K562 (cell line): ENCODE measurements at regions not wholly inside any gene's neighbourhood (a gene's known extent, or its start where the extent isn't known, plus 50 kb on each side); places are given as distances from the start of the nearest gene placed in this dataset.

Source experiments
- ATAC-seq: fragments of 200-7000 bp; cut with Tn5 transposase; 3 replicates; pipeline ENCODE4 v1.9.1; 2020; ENCODE audit warnings: moderate library complexity
- BruUV-seq: library from RNA; stranded (reverse); fragments of 400-500 nt; replicated peaks from 2 replicates; lab custom pipeline; 2021; lab: Mats Ljungman, UMichigan
- CTCF ChIA-PET: fragments of 300-600 bp; formaldehyde crosslinking; extraction: SDS; loops from one replicate; lab custom pipeline; 2021; ENCODE audit warnings: low intra/inter-chr PET ratio; lab: Yijun Ruan, JAX
- POLR2A ChIA-PET: fragments of 300-600, 350-650 bp; sonication (Branson Sonifier 250); formaldehyde crosslinking; extraction: SDS; loops from one replicate; lab custom pipeline; 2021; ENCODE audit warnings: antibody characterized with exemption, inconsistent platforms; lab: Yijun Ruan, JAX
- DNase-seq, 4 experiments: peaks; one replicate each; pipeline versions ENCODE4 v3.0.0 to v3.0.0-alpha.2; 2011 to 2018; ENCODE audit warnings: low spot score in 3 of 4, mixed read lengths in 3 of 4; ENCODE audit errors: extremely low read depth in 1 of 4
- FAIRE-seq: peaks from 2 replicates; lab custom pipeline; 2011; peaks lifted over from hg19 to GRCh38; lab: Jason Lieb, UNC
- H2AFZ ChIP-seq: 2 replicates; pipeline ENCODE4 v1.6.0; 2011; ENCODE audit warnings: low read depth, low read length, control low read depth, inconsistent platforms
- H3K27ac ChIP-seq: fragments of 200-600 bp; 3 replicates; pipeline ENCODE4 v1.8.0; 2011; ENCODE audit warnings: low read depth, mild to moderate bottlenecking, control low read depth, inconsistent platforms, low read length, moderate library complexity, mixed read lengths; ENCODE audit errors: extremely low read depth
- H3K27me3 ChIP-seq, 2 experiments: fragments of 300-600 bp in 1 of 2; 2 replicates in 1 of 2; 3 replicates in 1 of 2; pipeline versions ENCODE4 v1.6.0 to v1.8.0; 2011; ENCODE audit warnings: inconsistent platforms in 2 of 2, low read length in 2 of 2, mild to moderate bottlenecking in 1 of 2, mixed read lengths in 1 of 2, moderate library complexity in 1 of 2; ENCODE audit not compliant: control insufficient read depth in 2 of 2, insufficient read depth in 2 of 2
- H3K36me3 ChIP-seq: fragments of 300-600 bp; 3 replicates; pipeline ENCODE4 v1.8.0; 2011; ENCODE audit warnings: mild to moderate bottlenecking, low read length, inconsistent platforms; ENCODE audit not compliant: control insufficient read depth, insufficient read depth
- H3K4me1 ChIP-seq, 2 experiments: fragments of 200-600 bp in 1 of 2; replicated peaks in 1 of 2; 2 replicates in 1 of 2; 3 replicates in 1 of 2; pipeline versions ENCODE4 v1.5.1 to v1.8.0; 2011; ENCODE audit warnings: inconsistent platforms in 2 of 2, low read length in 2 of 2, mild to moderate bottlenecking in 1 of 2, mixed read lengths in 1 of 2, moderate library complexity in 1 of 2; ENCODE audit not compliant: control insufficient read depth in 2 of 2, insufficient read depth in 2 of 2
- H3K4me2 ChIP-seq: 2 replicates; pipeline ENCODE4 v1.6.1; 2011; ENCODE audit warnings: low read length, control low read depth, inconsistent platforms, mixed read lengths; ENCODE audit not compliant: insufficient read depth
- H3K4me3 ChIP-seq: fragments of 200-600 bp; sonication (generic), shearing (Covaris generic); 2 replicates; pipeline ENCODE4 v1.5.1; 2016; ENCODE audit warnings: control low read depth, inconsistent platforms
- H3K79me2 ChIP-seq: fragments of 200-600 bp; 3 replicates; pipeline ENCODE4 v1.8.0; 2011; ENCODE audit warnings: low read length, inconsistent platforms; ENCODE audit not compliant: control insufficient read depth, insufficient read depth
- H3K9ac ChIP-seq, 2 experiments: 2 replicates each; pipeline versions ENCODE4 v1.6.0 to v1.6.1; 2011; ENCODE audit warnings: low read depth in 2 of 2, low read length in 2 of 2, control low read depth in 1 of 2, inconsistent platforms in 1 of 2, mild to moderate bottlenecking in 1 of 2, mixed read lengths in 1 of 2; ENCODE audit not compliant: insufficient read depth in 1 of 2
- H3K9me1 ChIP-seq: one replicate; pipeline ENCODE4 v1.6.0; 2011; ENCODE audit warnings: inconsistent platforms, mild to moderate bottlenecking, low read length, moderate library complexity; ENCODE audit not compliant: control insufficient read depth, insufficient read depth
- H3K9me3 ChIP-seq: replicated peaks from 2 replicates; pipeline ENCODE4 v1.5.1; 2011; ENCODE audit warnings: low read depth, low read length, inconsistent platforms; ENCODE audit not compliant: control insufficient read depth, insufficient read depth
- H4K20me1 ChIP-seq: replicated peaks from 2 replicates; pipeline ENCODE4 v1.6.1; 2011; ENCODE audit warnings: low read length, inconsistent platforms, mixed read lengths; ENCODE audit not compliant: control insufficient read depth, insufficient read depth
- DPF2 ChIP-seq: fragments of 450-650 bp; IDR thresholded peaks from 2 replicates; pipeline ENCODE4 v1.6.1; 2016
- LEF1 ChIP-seq: fragments of 450-650 bp; IDR thresholded peaks from 2 replicates; pipeline ENCODE4 v1.6.1; 2016; ENCODE audit warnings: mild to moderate bottlenecking
- NFXL1 ChIP-seq: fragments of 450-650 bp; formaldehyde crosslinking; IDR thresholded peaks from 2 replicates; pipeline ENCODE4 v1.4.0; 2021; ENCODE audit warnings: mild to moderate bottlenecking
- RBM25 ChIP-seq: fragments of 200-400 bp; formaldehyde crosslinking; IDR thresholded peaks from 2 replicates; pipeline ENCODE4 v1.6.1; 2018; ENCODE audit warnings: low read length, low read depth, moderate library complexity; ENCODE audit not compliant: severe bottlenecking
- SAFB2 ChIP-seq: fragments of 200-400 bp; formaldehyde crosslinking; IDR thresholded peaks from 2 replicates; pipeline ENCODE4 v1.6.1; 2018; ENCODE audit warnings: borderline replicate concordance, low read length, low read depth, moderate library complexity; ENCODE audit not compliant: severe bottlenecking
- ZNF253 ChIP-seq: fragments of 250-450 bp; sonication (Bioruptor Pico); conservative IDR thresholded peaks from 2 replicates; pipeline ENCODE4 v1.6.1; 2021; ENCODE audit warnings: mild to moderate bottlenecking
- WGBS: fragments of 100-300 bp; shearing (Covaris generic); methylation state at CpG from one replicate; pipeline ENCODE4 v1.1.6; 2016; ENCODE audit warnings: low coverage, mixed read lengths; ENCODE audit not compliant: insufficient coverage; ENCODE audit errors: missing lambda C conversion rate; 5-methylcytosine and 5-hydroxymethylcytosine counted together
- in situ Hi-C: fragments of 300-500 bp; cut with MboI; formaldehyde crosslinking; loops from 4 replicates; pipeline ENCODE4 v1.15.0; 2018; ENCODE audit warnings: inconsistent platforms, mixed read lengths
- intact Hi-C: fragments of 100-400 bp; cut with micrococcal nuclease; formaldehyde crosslinking; loops from 2 replicates; pipeline ENCODE4 v1.14.2; 2022
- TF ChIP-seq, protein P1 (sequence below), 3 experiments: fragments of 200-800 bp in 1 of 3; fragments of 250-450 bp in 1 of 3; fragments of 450-650 bp in 1 of 3; sonication (Bioruptor Pico) in 1 of 3; sonication (Bioruptor generic) in 1 of 3; formaldehyde crosslinking in 1 of 3; IDR thresholded peaks; 2 replicates each; pipeline versions ENCODE4 v1.6.1 to v1.8.0; 2016 to 2022; ENCODE audit warnings: mild to moderate bottlenecking in 2 of 3, missing genetic modification characterization in 2 of 3, missing compliant biosample characterization in 1 of 3, moderate library complexity in 1 of 3
- TF ChIP-seq, protein P2 (sequence below), 2 experiments: IDR thresholded peaks; 2 replicates each; pipeline ENCODE4 v1.6.1; 2012; ENCODE audit warnings: improper control_type of control experiment in 2 of 2, low read depth in 2 of 2, low read length in 2 of 2, borderline replicate concordance in 1 of 2

GRCh38 chr4:104848597-104849225 is 298.0 kb upstream of the TET2 start:
- H3K9me1 ChIP-seq, result no peaks in the 10 kb centered on the region
- no peak overlapping the region for H3K9ac ChIP-seq
- no peak overlapping the region for H3K4me3 ChIP-seq
- H4K20me1 ChIP-seq, result no peaks in the 10 kb centered on the region
- H3K79me2 ChIP-seq, result no peaks in the 10 kb centered on the region
- no peak overlapping the region for H3K27ac ChIP-seq
- no peak for ATAC-seq
- no peaks in the 10 kb centered on the region for H3K9me3 ChIP-seq
- no peak for TF ChIP-seq RBM25
- no peak for TF ChIP-seq ZNF253 (CRISPR knock-in tag)
- no peaks in the 10 kb centered on the region for H3K27me3 ChIP-seq
- FAIRE-seq, result no peak
- ChIA-PET POLR2A (no interaction called here), CTCF (no interaction called here)
- no peaks in the 10 kb centered on the region for H3K36me3 ChIP-seq
- WGBS, result 0% methylated on average over 3 of the region's 3 CpGs
- no peak overlapping the region for H2AFZ ChIP-seq
- in situ Hi-C loops, result no loop called here
- H3K4me2 ChIP-seq, result no peak overlapping the region
- H3K4me1 ChIP-seq, result no peaks in the 10 kb centered on the region
- intact Hi-C loops, result no loop called here
- no TSS peak for BruUV-seq
- no peak for DNase-seq

DNA sequence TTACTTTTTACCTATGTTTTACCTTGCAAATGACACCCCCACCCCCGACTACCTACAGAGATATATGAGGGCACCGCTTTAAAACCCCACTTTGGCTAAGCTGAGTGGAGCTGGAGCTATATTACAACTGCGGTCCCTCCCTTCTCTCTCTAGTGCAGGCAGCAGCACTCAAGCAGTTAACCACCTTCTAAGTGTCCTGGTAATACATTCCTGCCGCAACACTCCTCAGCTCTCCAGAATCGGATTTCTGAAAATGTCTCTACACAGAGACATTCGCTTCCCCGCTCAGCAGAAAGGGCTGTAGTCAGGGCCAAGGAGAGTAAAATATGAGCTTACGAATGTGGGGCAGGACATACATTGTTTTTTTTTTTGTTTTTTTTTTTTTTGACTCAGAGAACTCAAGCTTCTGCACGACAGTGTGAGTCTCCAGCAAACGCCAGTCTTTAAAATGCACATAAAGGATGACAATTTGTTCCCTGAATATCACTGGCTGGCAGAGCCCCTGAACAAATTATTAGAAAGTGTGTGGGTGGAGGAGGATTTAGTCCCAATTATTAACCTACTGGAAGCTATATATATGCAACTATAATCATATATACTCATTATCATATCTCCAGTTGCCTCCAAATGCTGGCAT is 287.0 kb upstream of the TET2 start:
- in situ Hi-C loops, result no loop called here
- Histone ChIP-seq H3K4me1 (no peaks in the 10 kb centered on the region), H3K9me1 (no peaks in the 10 kb centered on the region), H3K4me2 (no peak overlapping the region), H2AFZ (no peak overlapping the region), H3K9ac (no peak overlapping the region), H3K36me3 (no peaks in the 10 kb centered on the region), H4K20me1 (no peaks in the 10 kb centered on the region), H3K27ac (no peak overlapping the region), H3K79me2 (no peaks in the 10 kb centered on the region), H3K9me3 (no peaks in the 10 kb centered on the region; the same call in 1 of the 2 replicates), H3K4me3 (no peak overlapping the region), H3K27me3 (no peaks in the 10 kb centered on the region)
- ChIA-PET CTCF (no interaction called here), POLR2A (no interaction called here)
- ATAC-seq (no peak), DNase-seq (no peak), FAIRE-seq (no peak)
- WGBS, result 3% methylated on average over 9 of the region's 10 CpGs
- BruUV-seq, result no TSS peak
- intact Hi-C loops, result no loop called here
- no peak for TF ChIP-seq SAFB2
- TF ChIP-seq, protein P1, sequence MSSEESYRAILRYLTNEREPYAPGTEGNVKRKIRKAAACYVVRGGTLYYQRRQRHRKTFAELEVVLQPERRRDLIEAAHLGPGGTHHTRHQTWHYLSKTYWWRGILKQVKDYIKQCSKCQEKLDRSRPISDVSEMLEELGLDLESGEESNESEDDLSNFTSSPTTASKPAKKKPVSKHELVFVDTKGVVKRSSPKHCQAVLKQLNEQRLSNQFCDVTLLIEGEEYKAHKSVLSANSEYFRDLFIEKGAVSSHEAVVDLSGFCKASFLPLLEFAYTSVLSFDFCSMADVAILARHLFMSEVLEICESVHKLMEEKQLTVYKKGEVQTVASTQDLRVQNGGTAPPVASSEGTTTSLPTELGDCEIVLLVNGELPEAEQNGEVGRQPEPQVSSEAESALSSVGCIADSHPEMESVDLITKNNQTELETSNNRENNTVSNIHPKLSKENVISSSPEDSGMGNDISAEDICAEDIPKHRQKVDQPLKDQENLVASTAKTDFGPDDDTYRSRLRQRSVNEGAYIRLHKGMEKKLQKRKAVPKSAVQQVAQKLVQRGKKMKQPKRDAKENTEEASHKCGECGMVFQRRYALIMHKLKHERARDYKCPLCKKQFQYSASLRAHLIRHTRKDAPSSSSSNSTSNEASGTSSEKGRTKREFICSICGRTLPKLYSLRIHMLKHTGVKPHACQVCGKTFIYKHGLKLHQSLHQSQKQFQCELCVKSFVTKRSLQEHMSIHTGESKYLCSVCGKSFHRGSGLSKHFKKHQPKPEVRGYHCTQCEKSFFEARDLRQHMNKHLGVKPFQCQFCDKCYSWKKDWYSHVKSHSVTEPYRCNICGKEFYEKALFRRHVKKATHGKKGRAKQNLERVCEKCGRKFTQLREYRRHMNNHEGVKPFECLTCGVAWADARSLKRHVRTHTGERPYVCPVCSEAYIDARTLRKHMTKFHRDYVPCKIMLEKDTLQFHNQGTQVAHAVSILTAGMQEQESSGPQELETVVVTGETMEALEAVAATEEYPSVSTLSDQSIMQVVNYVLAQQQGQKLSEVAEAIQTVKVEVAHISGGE (CRISPR knock-in tag; IDR thresholded peaks at IDR 0.05), result no peak
- TF ChIP-seq LEF1, result no peak
- TF ChIP-seq DPF2, result no peak
- TF ChIP-seq NFXL1 (CRISPR knock-in tag), result no peak
- TF ChIP-seq, protein P2, sequence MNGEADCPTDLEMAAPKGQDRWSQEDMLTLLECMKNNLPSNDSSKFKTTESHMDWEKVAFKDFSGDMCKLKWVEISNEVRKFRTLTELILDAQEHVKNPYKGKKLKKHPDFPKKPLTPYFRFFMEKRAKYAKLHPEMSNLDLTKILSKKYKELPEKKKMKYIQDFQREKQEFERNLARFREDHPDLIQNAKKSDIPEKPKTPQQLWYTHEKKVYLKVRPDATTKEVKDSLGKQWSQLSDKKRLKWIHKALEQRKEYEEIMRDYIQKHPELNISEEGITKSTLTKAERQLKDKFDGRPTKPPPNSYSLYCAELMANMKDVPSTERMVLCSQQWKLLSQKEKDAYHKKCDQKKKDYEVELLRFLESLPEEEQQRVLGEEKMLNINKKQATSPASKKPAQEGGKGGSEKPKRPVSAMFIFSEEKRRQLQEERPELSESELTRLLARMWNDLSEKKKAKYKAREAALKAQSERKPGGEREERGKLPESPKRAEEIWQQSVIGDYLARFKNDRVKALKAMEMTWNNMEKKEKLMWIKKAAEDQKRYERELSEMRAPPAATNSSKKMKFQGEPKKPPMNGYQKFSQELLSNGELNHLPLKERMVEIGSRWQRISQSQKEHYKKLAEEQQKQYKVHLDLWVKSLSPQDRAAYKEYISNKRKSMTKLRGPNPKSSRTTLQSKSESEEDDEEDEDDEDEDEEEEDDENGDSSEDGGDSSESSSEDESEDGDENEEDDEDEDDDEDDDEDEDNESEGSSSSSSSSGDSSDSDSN (IDR thresholded peaks at IDR 0.05; ENCODE audit: borderline replicate concordance in 1 of 2, low read depth in 2 of 2, low read length in 2 of 2), result no peak
